Activated T-helper 9 cell treated with anti-CD3 and anti-CD28 coated beads, Interleukin-2, amount 50 U/mL, for 16 hours (primary cell): ENCODE measurements at regions not wholly inside any gene's neighbourhood (a gene's known extent, or its start where the extent isn't known, plus 50 kb on each side); places are given as distances from the start of the nearest gene placed in this dataset.

ENCODE experiments used
- DNase-seq: peaks from one replicate; pipeline ENCODE4 v3.0.0-alpha.2; 2020; ENCODE audit warnings: low read depth

GRCh38 chr3:31050296-31050695 is 155.8 kb upstream of the GADL1 start:
- no peak for DNase-seq

- DNase-seq, result no peak
Measured at GRCh38 chr3:31051226-31051625, 156.8 kb upstream of the GADL1 start.

- no peak for DNase-seq
Measured at GRCh38 chr3:31053299-31053698, 158.8 kb upstream of the GADL1 start.

GRCh38 chr3:31054032-31054431 is 159.6 kb upstream of the GADL1 start:
- DNase-seq, result no peak

GRCh38 chr3:31055757-31056156 is 161.3 kb upstream of the GADL1 start:
- no peak for DNase-seq

- no peak for DNase-seq
Measured at GRCh38 chr3:31057891-31058290, 163.4 kb upstream of the GADL1 start.

- DNase-seq, result no peak
Measured at GRCh38 chr3:31064021-31064420, 169.6 kb upstream of the GADL1 start.

GRCh38 chr3:31065765-31066164 is 171.3 kb upstream of the GADL1 start:
- no peak for DNase-seq

- no peak for DNase-seq
Measured at GRCh38 chr3:31067004-31067403, 172.5 kb upstream of the GADL1 start.

- DNase-seq, result no peak
Measured at GRCh38 chr3:31075471-31075870, 181.0 kb upstream of the GADL1 start.

GRCh38 chr3:31075876-31076275 is 181.4 kb upstream of the GADL1 start:
- no peak for DNase-seq

GRCh38 chr3:31077021-31077601 is 182.7 kb upstream of the GADL1 start:
- peak; percentile 2 for DNase-seq

GRCh38 chr3:31077826-31078225 is 183.4 kb upstream of the GADL1 start:
- DNase-seq, result no peak

GRCh38 chr3:31079689-31080088 is 185.2 kb upstream of the GADL1 start:
- DNase-seq, result no peak

- no peak for DNase-seq
Measured at GRCh38 chr3:31081018-31081662, 186.7 kb upstream of the GADL1 start.

- DNase-seq, result no peak
Measured at GRCh38 chr3:31086148-31086547, 191.7 kb upstream of the GADL1 start.

- DNase-seq, result no peak
Measured at GRCh38 chr3:31086698-31087097, 192.2 kb upstream of the GADL1 start.

GRCh38 chr3:31091748-31092147 is 197.3 kb upstream of the GADL1 start:
- no peak for DNase-seq

GRCh38 chr3:31092748-31093589 is 198.5 kb upstream of the GADL1 start:
- no peak for DNase-seq

- no peak for DNase-seq
Measured at GRCh38 chr3:31093606-31094005, 199.1 kb upstream of the GADL1 start.

- DNase-seq, result no peak
Measured at GRCh38 chr3:31094048-31094447, 199.6 kb upstream of the GADL1 start.

GRCh38 chr3:31095255-31095654 is 200.8 kb upstream of the GADL1 start:
- no peak for DNase-seq

GRCh38 chr3:31096661-31097395 is 202.4 kb upstream of the GADL1 start:
- no peak for DNase-seq
